Upper lobe of right lung (tissue), 1 donor: ENCODE measurements at regions not wholly inside any gene's neighbourhood (a gene's known extent, or its start where the extent isn't known, plus 50 kb on each side); places are given as distances from the start of the nearest gene placed in this dataset.
"Not testable (repeated sequence)": the region's sequence is repeated elsewhere in the genome, so short reads cannot be mapped to it uniquely, and the experiment has no call there.

ENCODE experiments used
- ATAC-seq: fragments of 200-7000 bp; cut with Tn5 transposase; one replicate; pipeline ENCODE4 v1.9.1; 2020; ENCODE audit warnings: mild to moderate bottlenecking, moderate library complexity
- DNase-seq: peaks from one replicate; pipeline ENCODE4 v3.0.0-alpha.2; 2020
- H3K27ac ChIP-seq: fragments of 200-600 bp; one replicate; pipeline ENCODE4 v1.8.0; 2022
- H3K27me3 ChIP-seq: fragments of 200-600 bp; one replicate; pipeline ENCODE4 v1.8.0; 2022; ENCODE audit warnings: mild to moderate bottlenecking
- H3K36me3 ChIP-seq: fragments of 200-600 bp; one replicate; pipeline ENCODE4 v1.8.0; 2022
- H3K4me1 ChIP-seq: fragments of 200-600 bp; one replicate; pipeline ENCODE4 v1.8.0; 2022
- H3K4me3 ChIP-seq: fragments of 200-600 bp; one replicate; pipeline ENCODE4 v1.8.0; 2022; ENCODE audit warnings: mild to moderate bottlenecking
- H3K9me3 ChIP-seq: fragments of 200-600 bp; one replicate; pipeline ENCODE4 v1.8.0; 2022
- intact Hi-C: fragments of 100-400 bp; cut with DNase I; formaldehyde crosslinking; loops from one replicate; pipeline ENCODE4 v1.11.0; 2022
- TF ChIP-seq, protein P1 (sequence below): fragments of 200-600 bp; IDR thresholded peaks from one replicate; pipeline ENCODE4 v1.8.0; 2022; ENCODE audit warnings: antibody characterized with exemption
- donor health status: DM: no; HTN: yes; CAD: no; lungs with severe emphysema.

- intact Hi-C loops, result no loop called here
- no peaks in the 10 kb centered on the region for H3K27me3 ChIP-seq
- H3K4me1 ChIP-seq, result no peaks in the 10 kb centered on the region
- no peak overlapping the region for H3K27ac ChIP-seq
- DNase-seq (no peak), ATAC-seq (no peak)
- H3K36me3 ChIP-seq, result no peaks in the 10 kb centered on the region
- no peak overlapping the region for H3K4me3 ChIP-seq
- H3K9me3 ChIP-seq, result no peaks in the 10 kb centered on the region
- TF ChIP-seq, protein P1, sequence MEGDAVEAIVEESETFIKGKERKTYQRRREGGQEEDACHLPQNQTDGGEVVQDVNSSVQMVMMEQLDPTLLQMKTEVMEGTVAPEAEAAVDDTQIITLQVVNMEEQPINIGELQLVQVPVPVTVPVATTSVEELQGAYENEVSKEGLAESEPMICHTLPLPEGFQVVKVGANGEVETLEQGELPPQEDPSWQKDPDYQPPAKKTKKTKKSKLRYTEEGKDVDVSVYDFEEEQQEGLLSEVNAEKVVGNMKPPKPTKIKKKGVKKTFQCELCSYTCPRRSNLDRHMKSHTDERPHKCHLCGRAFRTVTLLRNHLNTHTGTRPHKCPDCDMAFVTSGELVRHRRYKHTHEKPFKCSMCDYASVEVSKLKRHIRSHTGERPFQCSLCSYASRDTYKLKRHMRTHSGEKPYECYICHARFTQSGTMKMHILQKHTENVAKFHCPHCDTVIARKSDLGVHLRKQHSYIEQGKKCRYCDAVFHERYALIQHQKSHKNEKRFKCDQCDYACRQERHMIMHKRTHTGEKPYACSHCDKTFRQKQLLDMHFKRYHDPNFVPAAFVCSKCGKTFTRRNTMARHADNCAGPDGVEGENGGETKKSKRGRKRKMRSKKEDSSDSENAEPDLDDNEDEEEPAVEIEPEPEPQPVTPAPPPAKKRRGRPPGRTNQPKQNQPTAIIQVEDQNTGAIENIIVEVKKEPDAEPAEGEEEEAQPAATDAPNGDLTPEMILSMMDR, result no peak
Observed at GRCh38 chrY:12327751-12328150, 373.3 kb upstream of the USP9Y start.

DNA sequence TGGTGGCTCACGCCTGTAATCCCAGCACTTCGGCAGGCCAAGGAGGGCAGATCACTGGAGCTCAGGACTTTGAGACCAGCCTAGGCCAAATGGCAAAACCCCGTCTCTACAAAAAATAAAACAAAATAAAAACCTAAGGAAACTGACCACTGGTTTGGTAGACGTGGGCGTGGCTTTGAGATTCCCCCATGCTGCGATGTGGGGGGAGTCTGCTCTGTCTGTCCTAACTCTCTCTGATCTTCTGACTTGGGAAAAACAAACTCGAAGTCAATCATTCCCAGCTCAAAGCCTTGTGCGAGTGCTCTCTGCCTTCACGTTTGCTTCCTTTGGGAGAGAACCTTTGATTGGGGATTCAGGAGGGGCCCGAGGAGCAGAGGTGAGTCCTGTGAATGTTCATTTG lies 369.1 kb upstream of the USP9Y start:
- H3K4me1 ChIP-seq, ATAC-seq, intact Hi-C loops, H3K27ac ChIP-seq, H3K4me3 ChIP-seq, H3K9me3 ChIP-seq, DNase-seq, H3K27me3 ChIP-seq, H3K36me3 ChIP-seq: not testable (repeated sequence)

DNA sequence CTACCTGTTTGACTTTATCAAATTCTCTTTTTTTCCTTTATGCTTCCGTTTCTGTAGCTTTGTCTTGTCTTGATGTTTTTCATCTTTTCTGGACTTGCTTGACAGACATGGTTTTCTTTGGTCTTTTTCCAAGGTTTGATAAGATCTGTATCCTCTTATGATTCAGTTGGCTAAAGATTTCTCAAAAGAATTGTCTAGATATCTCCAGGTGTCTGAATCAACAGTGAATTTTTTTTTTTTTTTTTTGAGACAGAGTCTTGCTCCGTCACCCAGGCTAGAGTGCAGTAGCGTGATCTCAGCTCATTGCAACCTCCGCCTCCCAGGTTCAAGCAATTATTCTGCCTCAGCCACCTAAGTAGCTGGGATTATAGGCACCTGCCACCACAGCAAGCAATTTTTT lies 357.8 kb upstream of the USP9Y start:
- no peak overlapping the region for H3K4me3 ChIP-seq
- no peaks in the 10 kb centered on the region for H3K36me3 ChIP-seq
- no peaks in the 10 kb centered on the region for H3K27me3 ChIP-seq
- ATAC-seq (no peak), DNase-seq (no peak)
- H3K9me3 ChIP-seq, result no peaks in the 10 kb centered on the region
- H3K27ac ChIP-seq, result no peak overlapping the region
- TF ChIP-seq, protein P1, result no peak
- no peaks in the 10 kb centered on the region for H3K4me1 ChIP-seq
- intact Hi-C loops, result no loop called here

- Histone ChIP-seq H3K27ac (no peak overlapping the region), H3K4me1 (no peaks in the 10 kb centered on the region), H3K36me3 (no peaks in the 10 kb centered on the region), H3K27me3 (no peaks in the 10 kb centered on the region), H3K9me3 (no peaks in the 10 kb centered on the region), H3K4me3 (no peak overlapping the region)
- TF ChIP-seq, protein P1, result no peak
- ATAC-seq, result no peak
- DNase-seq, result no peak
- intact Hi-C loops, result no loop called here
Observed at GRCh38 chrY:12348181-12348580, 352.9 kb upstream of the USP9Y start.

DNA sequence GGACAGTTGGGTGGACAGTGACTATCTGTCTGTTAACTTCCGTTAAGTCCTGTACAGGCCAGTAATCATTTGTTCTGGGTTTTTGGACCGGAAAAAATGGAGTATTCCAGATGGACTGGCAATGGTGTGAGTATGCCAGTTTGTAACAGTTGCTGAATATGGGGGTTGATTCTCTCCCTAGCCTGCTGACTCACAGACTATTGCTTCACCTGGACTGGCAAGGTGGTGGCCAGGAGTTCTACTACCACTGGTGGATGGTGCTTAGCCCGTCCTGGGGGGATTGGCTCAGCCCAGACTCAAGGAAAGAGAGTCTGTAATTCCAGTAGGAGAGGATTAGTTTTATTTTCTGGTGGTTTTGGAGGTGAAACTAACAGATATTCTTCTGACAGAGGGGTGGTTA lies 343.8 kb upstream of the USP9Y start:
- no peak for ATAC-seq
- Histone ChIP-seq H3K4me1 (no peaks in the 10 kb centered on the region), H3K9me3 (no peaks in the 10 kb centered on the region), H3K27me3 (no peaks in the 10 kb centered on the region), H3K27ac (no peak overlapping the region), H3K4me3 (no peak overlapping the region), H3K36me3 (no peaks in the 10 kb centered on the region)
- TF ChIP-seq, protein P1, result no peak
- intact Hi-C loops, result no loop called here
- DNase-seq, result no peak

DNA sequence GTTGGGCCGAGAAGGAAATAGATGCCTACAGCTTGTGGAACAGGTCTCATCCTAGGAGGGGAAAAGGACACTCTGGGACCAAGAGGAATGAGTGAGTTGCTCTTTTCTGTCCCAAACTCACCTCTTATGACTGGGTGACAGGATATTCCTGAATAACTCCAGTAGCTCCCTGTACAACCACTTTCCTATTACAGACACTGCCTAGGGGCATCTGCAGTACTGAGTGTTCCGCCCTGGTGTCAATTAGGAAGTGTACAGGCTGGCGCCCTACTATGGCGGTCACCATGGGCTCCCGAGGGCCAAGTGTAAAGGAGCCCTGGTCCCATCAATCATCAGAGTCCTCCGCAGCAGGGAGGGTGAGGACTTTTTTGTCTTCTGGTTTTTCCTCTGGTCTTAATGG lies 343.4 kb upstream of the USP9Y start:
- DNase-seq, result no peak
- no peak for ATAC-seq
- H3K4me1 ChIP-seq, result no peaks in the 10 kb centered on the region
- no peaks in the 10 kb centered on the region for H3K27me3 ChIP-seq
- intact Hi-C loops, result no loop called here
- no peak overlapping the region for H3K27ac ChIP-seq
- H3K4me3 ChIP-seq, result no peak overlapping the region
- no peaks in the 10 kb centered on the region for H3K9me3 ChIP-seq
- no peaks in the 10 kb centered on the region for H3K36me3 ChIP-seq
- TF ChIP-seq, protein P1, result no peak
